GM19240 (cell line): ENCODE measurements at regions not wholly inside any gene's neighbourhood (a gene's known extent, or its start where the extent isn't known, plus 50 kb on each side); places are given as distances from the start of the nearest gene placed in this dataset.

ENCODE experiments used
- DNase-seq: peaks from one replicate; pipeline ENCODE4 v3.0.0; 2011; ENCODE audit warnings: low spot score; ENCODE audit not compliant: insufficient read length

DNA sequence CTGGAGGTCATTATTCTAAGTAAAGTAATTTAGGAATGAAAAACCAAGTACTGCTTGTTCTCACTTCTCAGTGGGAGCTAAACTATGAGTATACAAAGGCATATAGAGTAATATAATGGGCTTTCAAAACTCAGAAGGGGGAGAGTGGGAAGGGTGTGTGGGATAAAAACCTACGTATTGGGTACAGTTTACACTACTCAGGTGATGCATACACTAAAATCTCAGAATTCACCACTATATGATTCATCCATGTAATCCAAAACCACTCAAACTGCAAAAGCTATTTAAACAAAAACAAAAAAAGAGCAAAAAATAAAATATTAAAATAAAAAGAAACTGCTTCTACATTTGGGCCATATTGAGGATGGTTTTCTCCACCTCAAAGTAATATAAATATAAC is 623.3 kb downstream of the NSUN3 start:
- no peak for DNase-seq

DNA sequence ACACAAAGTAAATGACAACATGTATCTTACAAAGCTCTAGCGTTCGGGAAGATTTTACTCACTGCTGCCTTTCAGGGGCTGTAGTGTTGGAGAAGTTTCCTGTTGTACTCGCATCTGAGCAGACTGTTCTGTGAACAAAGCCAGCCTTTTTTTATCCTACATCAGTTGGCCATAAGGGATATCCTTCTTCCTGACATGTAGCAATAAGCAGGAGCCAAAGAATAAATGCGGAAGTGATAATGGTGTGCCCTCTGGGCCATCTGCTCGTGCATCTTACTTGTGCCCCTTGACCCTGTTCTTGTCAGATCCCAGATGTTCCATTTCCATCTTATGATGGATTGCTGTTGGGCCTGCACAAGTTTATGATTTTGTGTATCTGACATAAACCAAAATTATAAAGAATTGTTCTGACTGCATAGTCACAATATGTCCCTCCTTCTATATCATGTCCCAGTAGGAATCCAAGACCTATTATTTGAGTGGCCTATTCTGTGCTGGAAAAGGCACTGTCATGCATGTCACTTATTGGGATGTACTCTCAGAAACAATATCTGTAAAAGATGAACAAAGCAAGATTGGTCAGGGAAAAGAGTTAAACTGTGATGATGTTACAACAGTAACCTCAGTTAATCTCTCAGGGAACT is 631.3 kb downstream of the NSUN3 start:
- no peak for DNase-seq

DNA sequence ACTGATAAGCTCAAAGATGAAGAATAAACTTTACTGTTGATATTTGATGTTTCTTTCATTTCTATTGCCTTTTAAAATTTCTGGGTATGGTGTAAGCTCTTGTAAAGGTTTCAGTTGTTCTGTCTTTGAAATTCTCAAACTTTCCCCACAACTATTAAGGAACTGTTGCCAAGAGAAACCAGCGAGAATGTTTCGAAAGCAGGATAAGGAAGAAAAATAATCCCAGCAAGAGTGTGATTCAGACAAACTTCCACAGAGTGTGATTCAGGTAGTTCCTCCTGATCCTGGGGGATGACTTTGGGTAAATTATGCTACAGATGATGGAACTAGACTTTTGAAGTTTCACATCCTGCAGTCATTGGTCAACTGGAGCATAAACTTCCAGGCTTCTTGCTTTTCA is 632.0 kb downstream of the NSUN3 start:
- no peak for DNase-seq

DNA sequence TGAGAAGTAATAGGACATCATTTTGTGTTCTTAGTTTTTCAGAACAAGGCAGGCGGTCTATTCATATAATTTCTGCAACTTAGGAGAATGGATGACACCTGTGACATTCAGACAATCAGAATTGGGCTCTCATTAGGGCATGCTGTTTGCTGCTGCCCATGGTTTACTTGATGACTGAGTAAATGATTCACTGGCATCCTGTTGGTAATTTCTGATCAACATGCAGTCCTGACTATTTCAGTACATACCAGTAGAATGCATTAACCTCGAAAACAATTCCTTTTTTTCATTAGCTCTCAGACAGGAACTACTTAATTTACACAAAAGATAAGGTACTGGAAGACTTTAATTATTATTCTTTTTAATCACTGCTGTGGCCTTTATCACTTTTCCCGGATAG is 641.6 kb downstream of the NSUN3 start:
- DNase-seq, result no peak

DNA sequence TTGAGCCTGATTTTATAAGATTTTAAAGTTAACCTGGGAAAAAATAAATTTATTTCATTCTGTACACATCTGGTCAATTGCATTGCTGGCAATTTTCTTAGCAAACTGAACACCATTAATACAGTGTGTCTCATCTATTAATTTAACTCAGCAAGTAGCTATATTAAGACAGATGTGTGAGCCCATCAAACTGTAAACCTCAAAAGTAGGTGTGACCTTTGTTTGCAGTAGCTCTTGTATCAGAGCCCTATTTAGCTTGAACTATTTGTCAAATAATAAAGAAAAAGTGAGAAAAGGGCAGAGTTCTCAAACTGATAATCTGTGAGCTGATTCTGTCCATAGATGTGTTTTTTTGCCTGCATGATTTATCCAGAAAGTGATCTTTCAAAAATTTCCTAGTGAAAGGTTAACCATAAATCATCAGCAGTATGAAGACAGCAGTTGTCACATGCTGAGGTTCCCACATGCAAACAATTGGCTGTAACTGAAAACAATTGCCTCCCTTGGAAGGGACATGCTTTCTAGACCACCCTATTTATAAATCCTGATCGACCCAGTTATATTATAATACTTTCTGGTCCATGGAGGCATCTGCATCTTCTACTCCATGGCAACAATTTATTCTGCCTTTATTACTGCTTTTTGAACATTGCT is 646.5 kb downstream of the NSUN3 start:
- DNase-seq, result no peak

DNA sequence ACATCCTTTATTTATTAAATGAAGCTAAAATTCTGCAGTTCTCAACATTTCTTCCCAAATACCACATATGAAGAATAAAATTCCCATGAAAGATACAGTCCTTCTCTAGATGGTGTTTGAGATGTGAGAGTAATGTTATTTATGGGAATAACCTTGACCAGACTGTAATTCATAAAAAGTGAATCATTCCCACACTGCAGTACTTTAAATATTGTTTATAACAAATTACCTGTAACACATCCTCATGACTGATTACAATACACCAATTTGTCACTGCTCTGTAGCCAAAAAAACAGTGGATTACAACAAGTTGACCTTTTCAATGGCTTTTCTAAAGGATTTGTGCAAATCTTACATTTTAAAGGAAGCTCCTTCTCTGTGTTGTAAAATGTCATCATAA is 651.3 kb downstream of the NSUN3 start:
- DNase-seq, result no peak

DNA sequence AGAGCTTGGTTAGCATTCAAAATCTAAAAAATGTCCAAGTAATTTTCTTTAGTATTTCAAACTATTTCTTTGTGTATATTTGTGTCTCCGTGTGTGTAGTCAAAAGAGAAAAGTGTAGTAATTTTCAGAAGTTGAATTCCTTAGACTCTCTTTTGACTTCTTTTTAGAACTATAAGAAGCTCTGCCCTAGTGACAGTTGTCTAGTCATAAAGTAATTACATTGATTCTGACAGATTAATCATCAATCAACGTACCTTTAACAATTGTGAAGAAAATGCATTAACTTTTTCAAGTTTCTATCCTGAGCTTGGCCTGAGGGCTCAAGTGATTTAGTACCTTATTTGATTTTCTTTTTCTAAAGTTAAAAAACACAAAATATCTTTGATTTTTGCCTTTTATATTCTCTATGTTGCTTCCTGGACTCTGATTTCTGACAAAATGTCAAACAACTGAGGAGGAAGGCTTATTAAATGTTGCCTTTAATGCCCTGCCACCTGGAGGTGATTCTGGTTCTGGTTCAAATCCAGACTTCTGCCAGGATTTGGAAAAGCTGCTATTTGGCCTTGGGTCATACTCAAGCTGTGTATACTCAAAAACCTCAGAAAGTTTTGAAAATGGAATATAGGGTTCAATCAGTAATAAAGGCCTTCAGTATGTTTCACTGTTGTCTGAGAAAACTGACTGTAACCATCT is 653.6 kb downstream of the NSUN3 start:
- DNase-seq, result no peak

DNA sequence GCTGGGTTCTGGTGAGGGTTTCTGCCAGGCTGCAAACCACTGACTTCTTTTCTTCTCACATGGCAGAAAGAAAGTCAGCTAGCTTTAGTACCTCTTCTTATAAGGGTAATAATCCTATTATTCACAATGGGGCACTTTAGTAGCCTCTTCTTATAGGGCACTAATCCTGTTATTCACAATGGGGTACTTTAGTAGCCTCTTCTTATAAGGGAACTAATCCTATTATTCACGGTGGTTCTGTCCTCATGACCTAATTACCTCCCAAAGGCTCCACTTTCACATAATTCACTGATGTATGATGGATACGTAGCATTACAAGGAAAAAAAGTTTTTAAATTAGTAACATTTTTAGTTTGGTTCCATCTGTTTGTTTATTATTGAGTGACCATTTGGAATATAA is 671.3 kb downstream of the NSUN3 start:
- no peak for DNase-seq

DNA sequence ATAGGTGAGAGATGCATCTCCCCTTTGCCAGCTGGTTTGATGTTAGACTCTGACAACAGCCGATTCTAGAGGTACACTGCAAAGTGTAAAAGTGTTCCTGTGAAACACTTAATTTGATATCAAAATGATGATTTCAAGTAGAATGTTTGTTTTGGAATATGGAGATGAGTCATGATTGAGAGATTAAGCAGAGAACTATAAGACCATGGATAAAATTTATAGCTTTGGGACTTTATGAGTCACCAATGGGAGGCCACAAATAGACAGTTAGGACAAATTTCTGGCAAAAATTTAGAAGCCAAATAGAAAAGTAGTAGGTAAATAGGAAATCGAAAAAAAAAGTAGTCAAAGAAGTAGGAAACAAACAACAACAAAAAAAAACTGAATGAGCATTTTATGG is 672.5 kb downstream of the NSUN3 start:
- DNase-seq, result no peak

DNA sequence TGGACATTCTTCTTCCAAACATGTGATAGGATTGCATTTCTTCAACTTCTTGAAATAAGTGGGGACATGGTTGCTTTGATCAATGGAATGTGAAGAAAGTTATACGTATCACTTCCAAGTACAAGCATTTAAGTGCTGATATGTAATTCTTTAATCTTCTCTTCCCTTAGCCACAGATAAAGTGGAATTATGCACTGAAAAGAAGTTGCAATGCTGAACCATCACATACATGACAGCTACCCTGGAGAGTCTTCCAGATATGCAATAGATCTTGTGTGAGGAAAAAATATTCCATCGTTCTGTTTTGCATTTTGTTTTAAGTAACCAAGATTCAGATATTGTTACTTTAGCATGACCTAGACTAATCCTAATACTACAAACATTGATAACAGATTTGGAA is 674.3 kb downstream of the NSUN3 start:
- no peak for DNase-seq

DNA sequence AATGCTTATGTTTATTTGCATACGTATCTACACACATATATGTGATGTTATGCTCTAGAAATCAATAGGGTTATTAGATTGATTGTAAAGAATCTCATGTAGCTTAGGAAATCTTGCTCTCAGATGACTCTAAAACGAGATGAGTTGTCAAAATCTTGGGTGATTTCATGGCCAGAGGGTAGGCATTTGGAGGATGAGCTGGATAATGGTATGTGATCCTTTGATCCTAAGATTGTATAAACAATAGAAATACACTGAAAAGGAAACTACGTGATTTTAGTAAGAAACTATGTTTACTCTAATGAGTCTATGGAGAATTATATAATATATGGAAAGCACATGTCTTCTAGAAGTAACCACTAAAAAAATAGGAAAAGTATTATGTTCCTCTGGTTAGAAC is 676.6 kb downstream of the NSUN3 start:
- no peak for DNase-seq

DNA sequence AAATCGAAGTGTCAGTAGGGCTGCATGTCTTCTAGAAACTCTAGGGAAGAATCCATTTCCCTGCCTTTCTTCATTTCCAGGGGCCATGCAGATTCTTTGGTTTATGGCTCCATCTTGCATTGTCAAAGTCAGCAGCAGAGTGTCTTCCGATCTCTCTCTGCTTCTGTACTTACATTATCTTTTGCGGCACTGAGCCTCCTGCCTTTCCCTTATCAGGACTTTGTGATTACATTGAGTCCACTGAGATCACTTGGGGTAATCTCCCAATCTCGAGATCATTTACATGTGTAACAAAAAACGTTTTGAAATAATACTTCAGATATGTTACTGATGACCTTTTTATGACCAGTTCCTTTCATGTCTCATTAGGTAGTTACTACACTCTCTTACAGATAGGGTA is 695.9 kb downstream of the NSUN3 start:
- DNase-seq, result no peak

DNA sequence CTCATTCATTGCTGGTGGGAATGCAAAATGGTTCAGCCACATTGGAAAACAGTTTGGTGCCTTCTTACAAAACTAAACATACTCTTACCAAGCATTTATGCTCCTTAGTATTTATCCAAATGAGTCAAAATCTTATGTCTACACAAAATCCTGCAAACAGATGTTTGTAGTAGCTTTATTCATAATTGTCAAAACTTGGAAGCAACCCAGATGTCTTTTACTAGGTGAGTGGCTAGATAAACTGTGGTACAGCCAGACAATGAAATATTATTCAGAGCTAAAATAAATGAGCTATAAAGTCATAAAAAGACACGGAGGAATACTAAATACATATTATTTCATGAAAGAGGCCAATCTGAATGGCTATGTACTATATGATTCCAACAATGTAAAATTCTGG is 709.5 kb downstream of the NSUN3 start:
- no peak for DNase-seq

DNA sequence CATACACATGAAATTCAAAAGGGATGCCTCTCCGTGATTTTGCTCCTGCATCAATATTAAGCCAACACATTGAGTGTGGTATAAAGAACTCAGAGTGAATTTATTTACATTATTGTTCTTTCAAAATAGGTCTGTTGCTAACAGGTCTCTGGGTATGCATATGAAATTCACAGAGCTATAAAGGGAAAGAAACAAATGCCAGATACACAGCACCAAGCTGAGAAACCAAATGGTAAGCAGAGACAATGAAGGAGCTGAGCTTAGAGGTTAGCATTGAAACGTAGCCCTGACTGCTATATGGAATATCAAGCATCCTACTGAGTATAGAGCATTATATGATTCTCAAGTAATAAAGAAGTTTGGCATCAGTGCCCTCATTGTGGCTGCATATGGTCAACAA is 712.9 kb downstream of the NSUN3 start:
- no peak for DNase-seq

DNA sequence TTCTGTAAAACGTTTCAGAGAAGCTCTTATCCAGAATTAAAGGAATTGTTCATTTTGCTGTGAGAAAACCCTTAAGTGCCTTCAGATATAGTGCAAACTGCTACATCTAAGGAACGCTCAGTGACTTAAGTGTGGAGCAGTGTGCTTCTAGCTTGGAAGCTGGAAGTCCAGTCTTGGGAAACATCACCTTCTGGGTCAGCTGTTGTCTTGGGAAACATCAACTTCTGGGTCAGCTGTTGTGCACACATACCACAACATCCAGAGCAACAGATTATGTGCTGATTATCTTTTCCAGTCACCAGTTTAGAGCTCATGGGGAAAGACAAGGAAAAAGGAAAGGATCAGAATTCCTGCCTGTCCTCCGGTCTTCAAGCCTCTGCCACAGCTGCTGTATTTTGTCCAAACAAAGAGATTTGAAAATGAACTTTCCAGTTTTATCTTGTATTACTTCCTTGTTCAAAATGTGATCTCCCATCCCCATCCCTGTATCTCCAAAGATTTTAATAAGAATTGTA is 713.6 kb downstream of the NSUN3 start:
- no peak for DNase-seq

DNA sequence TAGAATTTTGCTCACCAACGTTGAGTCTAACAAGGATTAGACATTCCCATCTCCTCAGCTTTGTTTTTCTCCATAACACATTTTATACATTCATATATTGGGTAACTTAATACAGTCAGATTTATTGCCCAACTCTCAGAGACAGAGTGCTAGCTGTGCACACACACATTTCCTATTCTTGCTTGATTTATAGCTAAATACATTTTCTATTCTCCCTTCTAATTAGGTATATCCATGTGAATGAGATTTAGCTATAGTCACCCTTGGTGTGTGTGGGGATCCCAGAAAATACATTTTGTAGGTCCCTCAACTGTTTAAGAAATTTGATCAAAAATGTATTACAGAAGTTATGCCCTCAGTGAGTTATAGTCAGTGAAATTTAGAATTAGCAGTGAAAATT is 715.4 kb downstream of the NSUN3 start:
- DNase-seq, result no peak

DNA sequence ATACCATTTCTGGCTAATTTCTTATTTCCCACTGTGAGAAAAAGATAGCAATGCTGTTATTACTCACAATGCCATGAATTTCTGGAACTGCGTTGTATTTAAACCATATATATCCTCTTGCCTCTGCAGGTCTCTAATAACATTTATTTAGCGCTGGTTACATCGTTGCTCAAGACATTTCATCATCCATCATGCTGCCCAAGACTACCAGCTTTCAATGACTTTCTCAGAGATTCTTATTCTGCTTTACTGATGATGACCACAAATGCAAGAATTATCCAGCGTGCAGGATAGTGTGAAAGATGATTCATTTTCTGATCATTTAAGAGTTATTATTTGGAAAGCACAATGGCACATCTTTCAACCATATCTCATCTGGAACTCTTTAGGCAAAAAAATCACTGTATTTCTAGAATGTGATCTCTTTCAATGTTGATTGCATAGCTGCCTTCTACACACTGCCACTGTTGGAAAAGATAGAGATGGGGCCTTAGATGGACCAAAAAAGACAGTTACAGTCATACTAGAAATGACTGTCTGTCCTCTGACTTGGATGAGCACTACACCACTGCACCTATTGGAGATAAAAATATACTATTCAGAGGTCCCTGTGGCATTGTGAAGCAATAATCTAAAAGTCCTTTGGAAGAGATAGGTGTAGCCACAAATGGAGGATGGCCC is 716.1 kb downstream of the NSUN3 start:
- DNase-seq, result no peak

DNA sequence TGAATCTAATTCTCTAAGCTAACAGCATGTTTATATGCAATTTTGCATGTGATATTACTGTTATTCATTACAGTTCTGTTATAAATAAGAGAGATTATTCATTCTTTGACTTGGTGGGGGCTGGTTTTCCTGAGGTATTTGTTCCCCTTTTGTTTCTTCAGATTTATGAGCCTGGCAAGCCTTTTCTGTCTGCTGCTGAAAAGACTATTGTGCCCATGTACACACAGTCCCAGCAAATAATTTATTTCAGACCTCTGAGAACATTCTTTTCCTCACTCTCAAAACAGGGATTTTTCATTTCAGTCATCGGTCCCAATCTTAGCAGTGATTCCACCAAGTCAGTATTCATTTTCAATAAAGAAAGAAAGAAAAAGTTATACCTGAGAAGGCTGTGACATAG is 716.8 kb downstream of the NSUN3 start:
- no peak for DNase-seq

DNA sequence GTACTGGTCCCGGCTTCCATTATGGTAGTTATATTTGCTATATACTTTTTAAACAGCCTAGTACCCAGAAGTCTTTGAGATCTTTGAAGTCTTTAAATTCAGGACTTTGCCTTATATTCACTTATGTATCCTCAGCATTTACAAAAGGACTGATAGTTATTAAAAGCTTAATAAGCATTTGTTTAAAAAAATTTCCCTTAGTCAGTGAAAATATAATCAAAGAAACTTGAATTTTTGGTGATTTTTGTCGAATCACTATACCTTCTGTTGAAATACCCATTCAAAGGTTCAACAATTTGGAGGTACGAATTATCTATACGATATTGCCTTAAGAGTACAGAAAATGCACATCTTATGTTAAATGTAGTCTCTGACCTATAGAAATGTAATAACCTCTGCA is 721.4 kb downstream of the NSUN3 start:
- no peak for DNase-seq

DNA sequence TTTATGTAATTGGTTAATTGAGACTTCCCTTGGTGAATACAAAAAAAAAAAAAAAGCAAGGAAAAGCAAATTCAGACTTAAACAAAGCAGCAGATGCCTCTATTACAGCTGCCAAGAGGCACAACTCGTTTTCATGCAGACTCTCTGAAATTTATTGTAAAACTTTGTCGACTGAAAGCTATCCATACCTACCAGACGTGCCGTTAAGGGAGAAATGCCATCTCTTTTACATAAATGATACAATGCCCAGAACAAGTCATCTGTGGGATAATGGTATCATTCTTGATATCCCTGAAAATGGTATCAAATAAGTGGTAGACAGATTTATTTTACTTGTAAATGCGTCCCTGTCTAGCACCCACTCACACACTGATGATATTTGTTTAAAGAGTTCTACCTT is 724.2 kb downstream of the NSUN3 start:
- no peak for DNase-seq

DNA sequence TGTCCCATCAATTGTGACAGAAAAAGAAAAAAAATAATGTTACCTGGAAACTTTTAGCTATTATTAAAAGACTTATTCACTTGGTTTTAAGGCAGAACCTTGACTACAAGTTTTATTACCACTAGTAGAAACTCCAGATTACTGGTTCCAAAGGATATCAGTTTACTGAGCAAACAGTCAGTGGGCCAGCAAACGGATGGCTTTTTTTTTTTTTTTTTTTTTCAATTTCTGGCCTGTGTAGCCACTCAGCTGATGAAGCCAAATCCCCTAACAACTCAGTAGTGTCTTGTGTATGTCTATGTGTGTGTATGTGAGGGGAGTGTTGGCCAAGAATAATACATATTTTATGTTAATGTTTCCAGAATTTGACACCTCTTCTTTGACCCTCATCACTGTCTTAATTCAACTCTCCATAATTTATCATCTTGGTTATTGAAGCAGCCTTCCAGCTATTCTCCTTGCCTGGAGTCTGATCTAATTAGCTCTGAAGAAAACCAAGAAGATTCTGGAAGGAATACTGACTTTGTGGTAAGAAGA is 724.9 kb downstream of the NSUN3 start:
- DNase-seq, result no peak

DNA sequence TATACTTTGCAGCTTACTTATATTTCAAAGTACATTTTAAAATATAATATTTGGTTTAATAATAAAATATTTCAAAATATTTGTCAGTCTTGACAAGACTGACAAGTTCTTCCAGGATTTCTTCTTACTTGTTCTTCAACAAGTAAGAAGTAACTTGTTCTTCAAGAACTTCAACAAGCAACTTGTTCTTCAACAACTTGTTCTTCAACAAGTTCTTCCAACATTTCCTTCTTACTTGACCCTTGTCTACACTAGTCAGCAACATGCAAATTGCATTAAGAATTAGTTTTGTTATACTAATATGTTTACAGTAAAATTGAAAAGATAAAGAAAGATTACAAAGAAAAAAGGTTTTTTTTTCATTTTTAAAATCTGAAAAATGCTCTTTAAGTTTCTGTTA is 731.7 kb downstream of the NSUN3 start:
- no peak for DNase-seq
